Stimulated activated CD4-positive, alpha-beta T cell treated with anti-CD3 and anti-CD28 coated beads, Interleukin-12 subunit alpha, Interleukin-12 subunit beta, amount 100 ng/mL, for 48 hours (primary cell): ENCODE measurements at regions not wholly inside any gene's neighbourhood (a gene's known extent, or its start where the extent isn't known, plus 50 kb on each side); places are given as distances from the start of the nearest gene placed in this dataset.

ENCODE experiments used
- DNase-seq, 3 donors: peaks; one replicate each; pipeline ENCODE4 v3.0.0-alpha.2; 2020; ENCODE audit warnings: low read depth in 2 of 3, low spot score in 1 of 3

- DNase-seq: no peak
Observed at GRCh38 chr6:79307321-79308036, 73.0 kb upstream of the HMGN3 start.

GRCh38 chr6:79305020-79305419 lies 70.5 kb upstream of the HMGN3 start:
- no peak for DNase-seq

- DNase-seq: no peak
Observed at GRCh38 chr6:79302341-79302740, 67.9 kb upstream of the HMGN3 start.

GRCh38 chr6:79301290-79301689 lies 66.8 kb upstream of the HMGN3 start:
- no peak for DNase-seq

- DNase-seq: no peak
Observed at GRCh38 chr6:79296211-79296610, 61.7 kb upstream of the HMGN3 start.
